ENCODE measurements at regions not wholly inside any gene's neighbourhood (a gene's known extent, or its start where the extent isn't known, plus 50 kb on each side); places are given as distances from the start of the nearest gene placed in this dataset.

DNA sequence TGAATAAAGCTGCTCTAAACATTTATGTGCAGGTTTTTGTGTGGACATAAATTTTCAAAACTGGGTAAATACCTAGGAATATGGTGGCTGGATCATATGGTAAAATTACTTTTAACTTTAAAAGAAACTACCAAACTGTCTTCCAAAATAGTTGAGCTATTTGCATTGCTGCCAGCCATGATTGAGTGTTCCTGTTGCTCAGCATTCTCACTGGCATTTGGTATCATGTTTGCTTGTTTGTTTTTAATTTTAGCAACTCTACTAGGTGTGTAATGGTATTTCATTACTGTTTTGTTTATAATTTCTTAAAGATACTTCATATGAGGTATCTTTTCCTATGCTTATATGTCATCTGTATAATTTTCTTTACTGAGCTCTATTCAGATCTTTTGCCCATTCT lies 143.2 kb downstream of the POLR1F start:
- Histone ChIP-seq H3K79me1 (ENCODE audit: insufficient read depth, low read depth, low read length, poor library complexity, severe bottlenecking) (no peaks in the 10 kb centered on the region), H4K91ac (ENCODE audit: insufficient read length, low read depth, low read length) (no peak overlapping the region), H2BK20ac (ENCODE audit: low read depth, low read length, poor library complexity, severe bottlenecking) (no peak overlapping the region), H3K9ac (ENCODE audit: extremely low read depth, insufficient read length, low read length) (no peak overlapping the region), H3K18ac (ENCODE audit: insufficient read length, low read depth, low read length) (no peak overlapping the region), H2BK12ac (ENCODE audit: insufficient read length, low read depth, low read length) (no peak overlapping the region), H3K23ac (ENCODE audit: insufficient read length, low read depth, low read length) (no peak overlapping the region), H2BK120ac (ENCODE audit: low read depth, low read length, poor library complexity, severe bottlenecking) (no peak overlapping the region), H3K4me1 (ENCODE audit: insufficient read depth, low read length) (no peaks in the 10 kb centered on the region; the same call in 1 of the 2 replicates), H4K20me1 (ENCODE audit: control insufficient read depth, insufficient read depth, insufficient read length) (no peaks in the 10 kb centered on the region), H2BK5ac (ENCODE audit: insufficient read length, low read length) (no peak overlapping the region), H3K27ac (ENCODE audit: insufficient read length, low read depth, low read length) (no peak overlapping the region), H3K79me2 (ENCODE audit: insufficient read depth, low read length) (no peaks in the 10 kb centered on the region), H3K4ac (ENCODE audit: low read depth, low read length) (no peak overlapping the region), H3K4me2 (ENCODE audit: insufficient read depth, insufficient read length, low read length) (no peak overlapping the region), H3T11ph (ENCODE audit: low read length) (no peak overlapping the region), H3K56ac (ENCODE audit: insufficient read length, low read depth, low read length) (no peak overlapping the region), H4K8ac (replicated peaks; ENCODE audit: insufficient read length, low read depth, low read length) (no peak overlapping the region), H3K14ac (ENCODE audit: insufficient read depth, low read length) (no peak overlapping the region), H4K5ac (ENCODE audit: insufficient read length, low read depth, low read length) (no peak overlapping the region), H3K9me3 (ENCODE audit: control insufficient read depth, low read depth, low read length) (no peaks in the 10 kb centered on the region), H3K23me2 (ENCODE audit: insufficient read length, low read depth, low read length, poor library complexity, severe bottlenecking) (no peaks in the 10 kb centered on the region), H2AK5ac (ENCODE audit: insufficient read length, low read length) (no peak overlapping the region), H3K27me3 (ENCODE audit: insufficient read depth, low read length) (no peaks in the 10 kb centered on the region), H2BK15ac (ENCODE audit: low read depth, low read length) (no peak overlapping the region), H2AFZ (ENCODE audit: low read length) (no peak overlapping the region)
- Mint-ChIP-seq H3K27ac (no peak overlapping the region), H3K9me3 (no peaks in the 10 kb centered on the region), H3K4me3 (no peak overlapping the region), H3K27me3 (ENCODE audit: low read depth) (no peaks in the 10 kb centered on the region), H3K36me3 (ENCODE audit: insufficient read depth in 1 of 3, low read depth in 3 of 3) (no peaks in the 10 kb centered on the region), H3K4me1 (no peaks in the 10 kb centered on the region)
- TF ChIP-seq, protein P1, sequence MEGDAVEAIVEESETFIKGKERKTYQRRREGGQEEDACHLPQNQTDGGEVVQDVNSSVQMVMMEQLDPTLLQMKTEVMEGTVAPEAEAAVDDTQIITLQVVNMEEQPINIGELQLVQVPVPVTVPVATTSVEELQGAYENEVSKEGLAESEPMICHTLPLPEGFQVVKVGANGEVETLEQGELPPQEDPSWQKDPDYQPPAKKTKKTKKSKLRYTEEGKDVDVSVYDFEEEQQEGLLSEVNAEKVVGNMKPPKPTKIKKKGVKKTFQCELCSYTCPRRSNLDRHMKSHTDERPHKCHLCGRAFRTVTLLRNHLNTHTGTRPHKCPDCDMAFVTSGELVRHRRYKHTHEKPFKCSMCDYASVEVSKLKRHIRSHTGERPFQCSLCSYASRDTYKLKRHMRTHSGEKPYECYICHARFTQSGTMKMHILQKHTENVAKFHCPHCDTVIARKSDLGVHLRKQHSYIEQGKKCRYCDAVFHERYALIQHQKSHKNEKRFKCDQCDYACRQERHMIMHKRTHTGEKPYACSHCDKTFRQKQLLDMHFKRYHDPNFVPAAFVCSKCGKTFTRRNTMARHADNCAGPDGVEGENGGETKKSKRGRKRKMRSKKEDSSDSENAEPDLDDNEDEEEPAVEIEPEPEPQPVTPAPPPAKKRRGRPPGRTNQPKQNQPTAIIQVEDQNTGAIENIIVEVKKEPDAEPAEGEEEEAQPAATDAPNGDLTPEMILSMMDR (conservative IDR thresholded peaks at IDR 0.05): no peak
- no peak for DNase-seq
